NAMALWA (cell line): ENCODE measurements at regions not wholly inside any gene's neighbourhood (a gene's known extent, or its start where the extent isn't known, plus 50 kb on each side); places are given as distances from the start of the nearest gene placed in this dataset.

Source experiments
- DNase-seq: peaks from one replicate; pipeline ENCODE4 v3.0.0-alpha.2; 2015; ENCODE audit warnings: low spot score

DNA sequence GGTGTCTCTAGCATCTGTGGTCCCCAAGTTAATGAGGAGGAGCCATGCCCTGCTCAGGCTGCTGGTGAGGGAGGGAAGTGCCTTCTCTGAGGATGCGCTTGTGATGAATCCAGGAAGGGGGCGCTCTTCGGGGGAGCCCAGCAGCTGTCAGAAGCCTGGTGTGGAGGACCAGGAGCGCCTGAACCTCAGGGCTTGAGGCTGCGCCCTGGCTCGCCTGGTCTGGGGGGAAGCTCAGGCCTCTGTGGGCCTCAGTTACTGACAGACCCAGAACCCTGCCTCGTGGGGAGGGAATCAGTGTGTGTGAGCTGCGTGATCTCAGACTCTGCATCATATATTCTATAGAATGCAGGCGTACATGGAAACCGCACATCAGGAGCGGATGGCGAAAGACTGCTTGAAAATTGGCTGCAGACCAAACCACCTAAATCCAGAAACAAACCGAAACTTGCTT is 126.1 kb downstream of the SEC14L1 start:
- peak; percentile 34 for DNase-seq

- DNase-seq, result no peak
Measured at GRCh38 chr17:77269696-77270681, 129.2 kb downstream of the SEC14L1 start.

- no peak for DNase-seq
Measured at GRCh38 chr17:77271411-77271810, 130.6 kb downstream of the SEC14L1 start.

DNA sequence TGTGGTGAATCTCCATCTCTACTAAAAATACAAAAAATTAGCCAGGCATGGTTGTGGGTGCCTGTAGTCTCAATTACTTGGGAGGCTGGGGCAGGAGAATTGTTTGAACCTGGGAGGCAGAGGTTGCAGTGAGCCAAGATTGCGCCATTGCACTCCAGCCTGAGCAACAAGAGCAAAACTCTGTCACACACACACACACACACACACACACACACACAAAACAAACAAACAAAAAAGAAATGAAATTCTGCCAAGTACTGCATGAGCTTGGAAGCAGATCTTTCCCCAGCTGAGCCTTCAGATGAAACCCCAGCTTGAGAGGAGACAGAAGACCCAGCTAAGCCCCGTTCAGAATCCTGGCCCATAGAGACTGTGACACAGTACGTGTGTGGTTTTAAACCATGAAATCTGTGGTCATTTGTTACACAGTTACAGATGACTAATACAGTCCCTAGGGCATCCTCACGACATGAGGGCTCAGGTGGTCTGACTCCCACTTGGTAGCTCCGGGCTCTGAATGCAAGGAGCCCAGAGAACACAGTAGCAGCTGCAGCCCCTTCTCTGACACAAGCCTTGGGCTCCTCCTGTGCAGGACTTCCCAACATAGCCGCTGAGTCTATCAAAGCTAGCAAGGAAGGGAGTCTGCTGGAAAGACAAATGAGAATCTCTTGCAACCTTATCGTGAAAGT is 132.8 kb downstream of the SEC14L1 start:
- DNase-seq, result no peak

- DNase-seq, result no peak
Measured at GRCh38 chr17:77274096-77274845, 133.5 kb downstream of the SEC14L1 start.

DNA sequence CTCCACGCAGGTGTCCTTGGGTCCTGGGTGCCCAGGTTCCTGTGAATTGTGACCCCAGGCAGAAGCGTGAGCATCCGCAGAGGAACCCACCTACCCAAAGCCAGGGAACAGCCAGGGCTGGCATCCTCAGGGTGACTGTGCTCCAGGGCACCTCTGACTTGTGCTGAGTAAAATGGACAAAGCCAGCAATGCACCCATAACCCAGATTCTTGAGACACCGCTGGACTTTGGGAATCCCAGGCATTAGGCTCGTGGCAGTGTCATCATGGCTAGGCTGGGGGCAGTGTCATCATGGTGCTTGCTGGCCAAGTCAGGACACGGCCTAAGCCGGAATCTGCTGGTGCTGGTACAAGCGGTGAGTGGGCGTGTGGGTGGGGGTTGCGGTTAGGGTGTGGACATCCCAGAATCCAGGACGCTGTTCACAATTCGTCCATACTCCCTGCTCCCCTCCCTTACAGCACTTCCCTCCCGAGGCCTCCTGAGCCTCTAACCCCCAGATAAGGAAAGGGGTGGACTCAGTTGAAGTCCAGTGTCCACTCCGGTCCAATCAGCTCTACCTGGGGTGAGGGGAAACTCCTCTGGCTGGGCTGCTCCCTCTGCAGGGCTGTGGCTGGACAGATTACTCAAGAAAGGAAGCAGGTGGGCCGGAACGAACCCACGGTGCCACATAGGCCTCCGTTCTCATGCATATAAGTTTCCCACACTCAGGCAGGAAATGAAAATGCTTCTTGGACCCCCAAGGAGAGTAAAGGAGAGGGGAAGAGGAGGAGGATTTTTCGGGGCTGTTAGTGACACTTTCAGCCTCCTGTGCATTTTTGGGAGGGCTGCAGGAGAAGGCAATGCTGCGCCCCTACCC is 138.9 kb downstream of the SEC14L1 start:
- DNase-seq, result no peak

- no peak for DNase-seq
Measured at GRCh38 chr17:77280304-77281121, 139.7 kb downstream of the SEC14L1 start.

- no peak for DNase-seq
Measured at GRCh38 chr17:77281122-77281903, 140.5 kb downstream of the SEC14L1 start.

GRCh38 chr17:77281904-77282367 is 141.2 kb downstream of the SEC14L1 start:
- no peak for DNase-seq

DNA sequence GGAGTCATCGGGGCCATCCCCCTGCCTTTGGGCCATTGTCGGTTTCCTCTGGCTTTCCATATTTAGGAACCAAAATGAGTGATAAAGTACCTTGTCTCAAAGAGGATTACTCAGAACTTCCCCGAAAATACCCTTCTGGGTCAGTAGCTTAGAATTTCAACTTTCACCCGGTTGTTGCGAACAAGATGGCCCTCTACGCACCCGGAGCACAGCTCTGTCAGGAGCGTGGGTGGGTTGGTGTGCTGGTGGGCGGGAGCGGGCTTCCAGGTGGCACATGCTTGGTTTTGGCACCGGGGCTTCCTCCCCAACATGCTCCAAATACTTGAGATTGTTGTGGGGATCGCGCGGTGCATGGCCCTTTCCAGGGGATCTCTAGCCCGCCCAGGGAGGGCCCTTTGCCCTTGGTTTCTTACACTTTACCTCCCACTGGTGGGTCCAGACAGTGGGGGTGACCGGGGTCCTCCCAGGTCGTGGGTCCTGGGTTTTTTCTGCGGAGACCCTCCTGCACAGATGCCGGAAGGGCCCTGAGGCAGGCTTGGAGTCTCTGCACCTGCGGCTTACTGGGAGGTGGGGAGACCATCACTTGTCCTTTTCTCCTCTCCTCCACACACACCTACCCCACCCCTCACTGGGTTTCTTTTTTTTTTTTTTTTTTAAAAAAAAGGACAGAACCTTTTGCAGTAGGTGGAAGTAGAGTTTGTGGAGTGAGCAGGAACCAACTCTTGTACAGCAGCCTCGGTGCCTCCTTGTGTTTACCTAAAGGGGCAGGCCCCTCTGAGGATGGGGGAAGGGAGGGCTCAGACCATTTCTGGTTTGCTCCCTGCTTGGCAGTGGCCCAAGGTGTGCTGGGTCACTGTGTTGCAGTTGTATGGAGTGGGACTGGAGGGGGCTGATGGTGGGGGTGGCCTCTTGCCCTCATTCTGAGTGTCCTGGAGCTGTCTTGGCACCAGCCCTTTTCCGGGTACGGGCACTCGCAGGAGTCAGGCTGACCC is 142.1 kb downstream of the SEC14L1 start:
- DNase-seq, result no peak

GRCh38 chr17:77284023-77284617 is 143.4 kb downstream of the SEC14L1 start:
- no peak for DNase-seq

- no peak for DNase-seq
Measured at GRCh38 chr17:77285594-77286390, 145.0 kb downstream of the SEC14L1 start.

GRCh38 chr17:77286391-77286640 is 145.5 kb downstream of the SEC14L1 start:
- DNase-seq, result no peak

DNA sequence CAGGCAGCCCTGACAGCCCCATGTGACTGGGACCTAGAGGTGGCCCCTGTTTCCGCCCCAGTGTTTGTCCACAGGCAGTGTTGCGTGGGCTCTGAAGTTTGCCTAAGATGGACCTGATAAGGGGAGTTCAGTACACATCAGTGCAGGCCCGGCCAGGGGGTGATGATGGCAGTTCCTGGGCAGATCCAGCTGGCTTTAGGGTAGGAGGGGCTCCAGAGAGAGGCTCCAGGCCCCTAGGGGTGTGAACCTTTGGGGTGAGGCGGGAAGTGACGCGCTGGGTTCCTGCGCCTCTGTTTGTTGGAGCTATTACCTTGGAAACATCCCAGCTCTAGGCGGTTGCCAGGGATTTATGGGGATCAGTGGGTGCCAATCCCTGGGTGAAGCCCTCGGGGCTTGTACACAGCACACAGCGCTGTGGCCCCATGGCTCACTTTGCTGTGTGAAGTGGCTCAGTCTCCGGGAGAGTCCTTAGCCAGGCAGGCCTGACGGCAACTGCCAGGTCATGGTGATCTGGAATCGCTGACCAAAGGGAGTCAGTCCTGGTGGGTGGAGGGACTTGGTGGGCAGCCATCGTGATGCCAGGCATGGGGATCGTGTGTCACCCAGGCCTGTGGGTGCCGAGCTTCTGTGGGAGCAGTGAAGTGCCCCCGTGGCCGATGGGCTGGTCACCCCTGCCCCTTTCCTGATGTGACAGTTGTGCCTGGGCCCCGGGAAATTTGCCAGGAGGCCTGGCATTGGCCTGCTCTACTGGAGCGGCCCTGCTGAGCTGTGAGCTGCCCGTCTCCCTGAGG is 146.1 kb downstream of the SEC14L1 start:
- no peak for DNase-seq

DNA sequence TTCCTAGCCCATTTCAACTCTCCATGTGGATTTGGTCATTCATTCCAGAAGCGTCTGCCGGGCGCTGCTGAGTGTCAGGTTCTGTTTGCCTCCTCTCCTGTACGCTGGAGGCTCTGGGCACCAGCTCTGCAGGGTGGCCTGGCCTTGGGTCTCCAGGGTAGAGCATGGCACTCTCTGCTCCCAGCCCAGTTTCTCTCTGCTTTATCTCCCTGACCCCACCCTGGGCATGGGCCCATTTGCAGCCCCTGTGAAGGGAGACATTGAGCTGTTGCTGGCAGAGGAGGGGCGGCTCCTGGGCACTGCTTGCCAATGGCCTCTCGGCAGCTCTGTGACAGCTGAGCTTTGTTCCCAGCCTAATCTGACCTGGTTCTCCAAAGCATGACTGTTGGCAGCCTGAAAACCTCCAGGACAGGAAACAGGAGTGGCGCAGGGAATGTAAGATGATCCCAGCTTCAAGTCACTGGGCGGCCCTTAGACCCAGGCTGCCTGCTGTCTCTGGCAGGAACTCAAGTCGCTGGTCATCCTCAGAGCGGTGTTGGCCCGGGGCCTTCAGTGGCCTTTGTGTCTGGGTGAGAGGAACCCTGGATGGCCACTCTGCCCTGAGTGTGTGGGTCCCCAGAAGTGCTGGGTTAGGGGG is 146.8 kb downstream of the SEC14L1 start:
- no peak for DNase-seq

GRCh38 chr17:77288115-77288619 is 147.4 kb downstream of the SEC14L1 start:
- no peak for DNase-seq
